SK-N-SH (cell line): ENCODE measurements at regions not wholly inside any gene's neighbourhood (a gene's known extent, or its start where the extent isn't known, plus 50 kb on each side); places are given as distances from the start of the nearest gene placed in this dataset.
A peak's percentile ranks its signal among the peaks of the same experiment; 100 is the strongest.

Source experiments
- CTCF ChIA-PET: fragments of 300-600, 350-600 bp; formaldehyde crosslinking; extraction: SDS; loops from one replicate; lab custom pipeline; 2021; lab: Yijun Ruan, JAX
- POLR2A ChIA-PET: fragments of 350-600 bp; sonication (Branson Sonifier 250); formaldehyde crosslinking; extraction: SDS; loops from one replicate; lab custom pipeline; 2020; ENCODE audit warnings: antibody characterized with exemption, inconsistent platforms; lab: Yijun Ruan, JAX
- DNase-seq: peaks from one replicate; pipeline ENCODE4 v3.0.0; 2012
- H2AFZ ChIP-seq: fragments of 200-600 bp; sonication (generic); 2 replicates; pipeline ENCODE4 v1.8.1; 2016; ENCODE audit warnings: antibody characterized with exemption, mild to moderate bottlenecking, low read depth
- H3F3A ChIP-seq: fragments of 200-600 bp; sonication (generic); replicated peaks from 2 replicates; pipeline ENCODE3; 2016; ENCODE audit warnings: antibody characterized with exemption, mild to moderate bottlenecking; ENCODE audit not compliant: insufficient read depth
- H3K27ac ChIP-seq, 2 experiments: fragments of 200-500 bp in 1 of 2; fragments of 200-600 bp in 1 of 2; sonication (Bioruptor generic) in 1 of 2; sonication (generic), shearing (Covaris generic) in 1 of 2; 2 replicates each; pipeline versions ENCODE4 v1.5.1 to v1.6.1; 2014 to 2016; ENCODE audit warnings: low read depth in 2 of 2, inconsistent platforms in 1 of 2, low read length in 1 of 2, mild to moderate bottlenecking in 1 of 2, mixed read lengths in 1 of 2
- H3K27me3 ChIP-seq: fragments of 200-600 bp; sonication (generic), shearing (Covaris generic); 2 replicates; pipeline ENCODE4 v1.6.1; 2016; ENCODE audit warnings: mixed run types; ENCODE audit not compliant: insufficient read depth
- H3K36me3 ChIP-seq, 2 experiments: fragments of 200-500 bp in 1 of 2; fragments of 200-600 bp in 1 of 2; sonication (Bioruptor generic) in 1 of 2; sonication (generic) in 1 of 2; replicated peaks in 1 of 2; 2 replicates each; pipeline versions ENCODE3 to v1.5.1; 2014 to 2016; ENCODE audit warnings: low read length in 1 of 2, mild to moderate bottlenecking in 1 of 2; ENCODE audit not compliant: insufficient read depth in 2 of 2, control insufficient read depth in 1 of 2
- H3K4me1 ChIP-seq, 2 experiments: fragments of 200-500 bp in 1 of 2; fragments of 200-600 bp in 1 of 2; sonication (Bioruptor generic) in 1 of 2; sonication (generic), shearing (Covaris generic) in 1 of 2; 2 replicates each; pipeline versions ENCODE4 v1.5.1 to v1.6.1; 2014 to 2016; ENCODE audit warnings: low read depth in 1 of 2, low read length in 1 of 2, mixed run types in 1 of 2; ENCODE audit not compliant: insufficient read depth in 2 of 2, control insufficient read depth in 1 of 2
- H3K4me2 ChIP-seq: fragments of 200-600 bp; sonication (generic), shearing (Covaris generic); 2 replicates; pipeline ENCODE4 v1.6.1; 2017; ENCODE audit warnings: mixed run types
- H3K4me3 ChIP-seq, 2 experiments: fragments of 200-500 bp in 1 of 2; fragments of 200-600 bp in 1 of 2; sonication (Bioruptor generic) in 1 of 2; sonication (generic), shearing (Covaris generic) in 1 of 2; 2 replicates each; pipeline versions ENCODE4 v1.5.1 to v1.8.1; 2014 to 2016; ENCODE audit warnings: low read depth in 2 of 2, inconsistent platforms in 1 of 2, low read length in 1 of 2, mild to moderate bottlenecking in 1 of 2, mixed read lengths in 1 of 2, moderate library complexity in 1 of 2
- H3K79me2 ChIP-seq: fragments of 200-600 bp; sonication (generic); 2 replicates; pipeline ENCODE4 v1.8.1; 2017; ENCODE audit warnings: mild to moderate bottlenecking; ENCODE audit not compliant: insufficient read depth
- H3K9ac ChIP-seq: fragments of 200-600 bp; sonication (generic); 2 replicates; pipeline ENCODE4 v1.6.1; 2017; ENCODE audit warnings: mixed run types
- H3K9me2 ChIP-seq: fragments of 200-600 bp; sonication (generic); 2 replicates; pipeline ENCODE4 v1.6.1; 2017; ENCODE audit warnings: mixed run types
- H3K9me3 ChIP-seq: fragments of 200-600 bp; sonication (generic); 2 replicates; pipeline ENCODE4 v1.6.1; 2017; ENCODE audit warnings: mixed run types, mild to moderate bottlenecking, moderate library complexity
- H4K20me1 ChIP-seq: fragments of 200-600 bp; sonication (generic); 2 replicates; pipeline ENCODE4 v1.6.1; 2017; ENCODE audit warnings: mild to moderate bottlenecking, mixed run types; ENCODE audit not compliant: insufficient read depth
- CHD2 ChIP-seq: fragments of 150-350 bp; IDR thresholded peaks from 2 replicates; pipeline ENCODE4 v1.6.1; 2018; ENCODE audit warnings: low read length; ENCODE audit not compliant: partially characterized antibody
- ELF1 ChIP-seq: IDR thresholded peaks from 2 replicates; pipeline ENCODE4 v1.4.0; 2012
- FOSL2 ChIP-seq: IDR thresholded peaks from 2 replicates; pipeline ENCODE4 v1.4.0; 2012; ENCODE audit warnings: low read depth, mild to moderate bottlenecking, moderate library complexity, borderline replicate concordance
- FOXJ3 ChIP-seq: sonication (generic); formaldehyde crosslinking; IDR thresholded peaks from 2 replicates; pipeline ENCODE4 v1.5.1; 2020; ENCODE audit warnings: mild to moderate bottlenecking, missing genetic modification reagents
- FOXM1 ChIP-seq: IDR thresholded peaks from 2 replicates; pipeline ENCODE4 v1.4.0; 2012; ENCODE audit warnings: low read depth, mild to moderate bottlenecking
- GABPA ChIP-seq: IDR thresholded peaks from 2 replicates; pipeline ENCODE4 v1.4.0; 2012; ENCODE audit warnings: low read depth, mild to moderate bottlenecking
- GATA2 ChIP-seq: sonication (generic); formaldehyde crosslinking; IDR thresholded peaks from 2 replicates; pipeline ENCODE4 v1.5.0; 2020; ENCODE audit warnings: mild to moderate bottlenecking, missing genetic modification reagents
- MEF2A ChIP-seq: IDR thresholded peaks from 2 replicates; pipeline ENCODE4 v1.4.0; 2012; ENCODE audit warnings: low read depth, borderline replicate concordance
- MXI1 ChIP-seq: IDR thresholded peaks from 2 replicates; pipeline ENCODE4 v1.6.1; 2012; ENCODE audit warnings: mild to moderate bottlenecking, low read depth, low read length, improper control_type of control experiment
- NFIC ChIP-seq: IDR thresholded peaks from 2 replicates; pipeline ENCODE4 v1.4.0; 2012; ENCODE audit warnings: borderline replicate concordance
- PBX3 ChIP-seq: IDR thresholded peaks from 2 replicates; pipeline ENCODE4; 2012
- REST ChIP-seq: IDR thresholded peaks from 2 replicates; pipeline ENCODE4 v1.6.1; 2012; ENCODE audit warnings: mild to moderate bottlenecking, low read depth, low read length, moderate library complexity
- RXRA ChIP-seq: IDR thresholded peaks from 2 replicates; pipeline ENCODE4 v1.4.0; 2012; ENCODE audit warnings: low read depth, mild to moderate bottlenecking, borderline replicate concordance
- TCF12 ChIP-seq: IDR thresholded peaks from 2 replicates; pipeline ENCODE4 v1.4.0; 2012
- TEAD4 ChIP-seq: IDR thresholded peaks from 2 replicates; pipeline ENCODE4 v1.4.0; 2012; ENCODE audit warnings: mild to moderate bottlenecking, borderline replicate concordance; ENCODE audit not compliant: insufficient read depth
- USF1 ChIP-seq: IDR thresholded peaks from 2 replicates; pipeline ENCODE4 v1.4.0; 2012; ENCODE audit warnings: low read depth, borderline replicate concordance
- USF2 ChIP-seq: fragments of 150-350 bp; IDR thresholded peaks from 2 replicates; pipeline ENCODE4 v1.6.1; 2017; ENCODE audit warnings: antibody characterized with exemption, low read length, low read depth, borderline replicate concordance
- YY1 ChIP-seq: IDR thresholded peaks from 2 replicates; pipeline ENCODE4 v1.4.0; 2012; ENCODE audit warnings: low read depth, mild to moderate bottlenecking
- ZBTB33 ChIP-seq: IDR thresholded peaks from 2 replicates; pipeline ENCODE4 v1.4.0; 2012; ENCODE audit warnings: low read depth, borderline replicate concordance
- WGBS: methylation state at CpG from one replicate; pipeline ENCODE4 v1.1.6; 2017; ENCODE audit warnings: low lambda C conversion rate; 5-methylcytosine and 5-hydroxymethylcytosine counted together

- TF ChIP-seq REST = no peak
- no peak for TF ChIP-seq ZBTB33
- no peak for TF ChIP-seq MXI1
- peak; percentile 81 for TF ChIP-seq TCF12
- TF ChIP-seq RXRA = no peak
- TF ChIP-seq TEAD4 = peak; percentile 60; the same call in 1 of the 2 replicates
- TF ChIP-seq GATA2 (CRISPR knock-in tag) = no peak
- no peak for TF ChIP-seq MEF2A
- TF ChIP-seq NFIC = peak; percentile 64
- TF ChIP-seq CHD2 = no peak
- TF ChIP-seq PBX3 = peak; percentile 87
- TF ChIP-seq USF1 = no peak
- peak; percentile 6; the same call in 1 of the 2 replicates for TF ChIP-seq FOSL2
- no peak for TF ChIP-seq ELF1
Measured at GRCh38 chr4:125483278-125483677, 168.5 kb downstream of the FAT4 start (continued).

GRCh38 chr4:125484912-125485311 is 170.2 kb downstream of the FAT4 start:
- Histone ChIP-seq H2AFZ (no peak overlapping the region), H4K20me1 (no peaks in the 10 kb centered on the region), H3K9ac (no peak overlapping the region), H3K4me3 (no peak overlapping the region), H3K27ac (no peak overlapping the region), H3K9me3 (no peaks in the 10 kb centered on the region), H3F3A (peaks cover 6% of the 10 kb centered on the region), H3K4me1 (peaks cover 2 to 6% of the 10 kb centered on the region in 2 experiments; a peak in 3 of 4 replicates), H3K9me2 (no peaks in the 10 kb centered on the region), H3K36me3 (peaks cover 24 to 42% of the 10 kb centered on the region in 2 experiments), H3K79me2 (no peaks in the 10 kb centered on the region), H3K4me2 (no peak overlapping the region), H3K27me3 (no peaks in the 10 kb centered on the region)
- TF ChIP-seq FOXM1 (no peak), YY1 (no peak), GABPA (no peak), FOXJ3 (CRISPR knock-in tag) (no peak), USF2 (no peak)
- ChIA-PET POLR2A (no interaction called here), CTCF (no interaction called here)
- no peak for DNase-seq
- WGBS = 92% methylated on average over 3 of the region's 3 CpGs
